Breast epithelium (tissue), 3 donors: ENCODE measurements at regions not wholly inside any gene's neighbourhood (a gene's known extent, or its start where the extent isn't known, plus 50 kb on each side); places are given as distances from the start of the nearest gene placed in this dataset.

Source experiments
- CTCF ChIP-seq, 3 donors: fragments of 450-650 bp; IDR thresholded peaks; one replicate each; pipeline ENCODE4 v1.5.1; 2016 to 2017; ENCODE audit warnings: antibody characterized with exemption in 3 of 3, mild to moderate bottlenecking in 3 of 3, moderate library complexity in 3 of 3
- POLR2A ChIP-seq: fragments of 450-650 bp; IDR thresholded peaks from one replicate; pipeline ENCODE4 v1.6.1; 2016; ENCODE audit warnings: antibody characterized with exemption, mild to moderate bottlenecking, moderate library complexity
- POLR2AphosphoS5 ChIP-seq, 3 donors: sonication (generic); formaldehyde crosslinking; IDR thresholded peaks; one replicate each; pipeline ENCODE4 v1.6.1; 2017; ENCODE audit warnings: antibody characterized with exemption in 3 of 3

- TF ChIP-seq CTCF (IDR thresholded peaks at IDR 0.05) (no peak), POLR2A (no peak), POLR2AphosphoS5 (IDR thresholded peaks at IDR 0.05) (no peak)
These were observed 851.7 kb downstream of the PDCD6IP start for GRCh38 chr3:34650131-34650530.
